ENCODE measurements at regions not wholly inside any gene's neighbourhood (a gene's known extent, or its start where the extent isn't known, plus 50 kb on each side); places are given as distances from the start of the nearest gene placed in this dataset.
"Not testable (repeated sequence)": the region's sequence is repeated elsewhere in the genome, so short reads cannot be mapped to it uniquely, and the experiment has no call there.

GRCh38 chr14:101083564-101084435 lies 180.3 kb upstream of the RTL1 start:
- no peak for DNase-seq

GRCh38 chr14:101084436-101084826 lies 180.9 kb upstream of the RTL1 start:
- DNase-seq, result no peak

GRCh38 chr14:101086926-101087325 lies 183.4 kb upstream of the RTL1 start:
- no peak for DNase-seq

GRCh38 chr14:101087614-101088394 lies 184.3 kb upstream of the RTL1 start:
- no peak for DNase-seq

- DNase-seq, result no peak
Measured at GRCh38 chr14:101088395-101088667, 184.8 kb upstream of the RTL1 start.

GRCh38 chr14:101088714-101089113 lies 185.2 kb upstream of the RTL1 start:
- DNase-seq, result no peak

- not testable (repeated sequence) for DNase-seq
Measured at GRCh38 chr14:101090478-101090877, 187.0 kb upstream of the RTL1 start.

- DNase-seq, result no peak
Measured at GRCh38 chr14:101090976-101091375, 187.5 kb upstream of the RTL1 start.

GRCh38 chr14:101094916-101095315 lies 191.4 kb upstream of the RTL1 start:
- DNase-seq, result not testable (repeated sequence)

GRCh38 chr14:101096551-101096950 lies 193.0 kb upstream of the RTL1 start:
- no peak for DNase-seq

GRCh38 chr14:101097109-101097793 lies 193.7 kb upstream of the RTL1 start:
- no peak for DNase-seq

GRCh38 chr14:101098177-101098576 lies 194.7 kb upstream of the RTL1 start:
- no peak for DNase-seq

GRCh38 chr14:101098641-101099040 lies 195.1 kb upstream of the RTL1 start:
- DNase-seq, result no peak

- DNase-seq, result no peak
Measured at GRCh38 chr14:101101456-101102056, 198.0 kb upstream of the RTL1 start.

- DNase-seq, result no peak
Measured at GRCh38 chr14:101102875-101103274, 199.4 kb upstream of the RTL1 start.

- no peak for DNase-seq
Measured at GRCh38 chr14:101103321-101103901, 199.9 kb upstream of the RTL1 start.

GRCh38 chr14:101104485-101104884 lies 201.0 kb upstream of the RTL1 start:
- no peak for DNase-seq

GRCh38 chr14:101105045-101105444 lies 201.5 kb upstream of the RTL1 start:
- no peak for DNase-seq

GRCh38 chr14:101108579-101109346 lies 205.2 kb upstream of the RTL1 start:
- DNase-seq, result no peak

- DNase-seq, result no peak
Measured at GRCh38 chr14:101109347-101109638, 205.8 kb upstream of the RTL1 start.

- DNase-seq, result no peak
Measured at GRCh38 chr14:101109981-101110728, 206.6 kb upstream of the RTL1 start.

Measured in CD4-positive, alpha-beta T cell treated with Interleukin-4 for 1 hour (primary cell).